ENCODE measurements at regions not wholly inside any gene's neighbourhood (a gene's known extent, or its start where the extent isn't known, plus 50 kb on each side); places are given as distances from the start of the nearest gene placed in this dataset.

- no peak for DNase-seq
- in situ Hi-C loops (cut with MboI; ENCODE audit: low pct_unique_long_range_greater_than_20kb, low sequenced_read_pairs) = no loop called here
These were observed 83.4 kb downstream of the KCNRG start for GRCh38 chr13:50098693-50099092.

GRCh38 chr13:50099473-50099872, 84.2 kb downstream of the KCNRG start:
- DNase-seq = no peak
- in situ Hi-C loops (cut with MboI; ENCODE audit: low pct_unique_long_range_greater_than_20kb, low sequenced_read_pairs) = no loop called here

- no peak for DNase-seq
- in situ Hi-C loops (cut with MboI; ENCODE audit: low pct_unique_long_range_greater_than_20kb, low sequenced_read_pairs) = no loop called here
These were observed 86.3 kb downstream of the KCNRG start for GRCh38 chr13:50101590-50101989.

- in situ Hi-C loops (cut with MboI; ENCODE audit: low pct_unique_long_range_greater_than_20kb, low sequenced_read_pairs) = no loop called here
These were observed 89.2 kb downstream of the KCNRG start for GRCh38 chr13:50104493-50104892.

GRCh38 chr13:50106559-50106958, 91.3 kb downstream of the KCNRG start:
- DNase-seq = peak; percentile 69

More at GRCh38 chr13:50104493-50104892, 89.2 kb downstream of the KCNRG start:
- DNase-seq = no peak

GRCh38 chr13:50107205-50107604, 92.0 kb downstream of the KCNRG start:
- in situ Hi-C loops (cut with MboI; ENCODE audit: low pct_unique_long_range_greater_than_20kb, low sequenced_read_pairs) = no loop called here
- DNase-seq = no peak

More at GRCh38 chr13:50106559-50106958, 91.3 kb downstream of the KCNRG start:
- in situ Hi-C loops (cut with MboI; ENCODE audit: low pct_unique_long_range_greater_than_20kb, low sequenced_read_pairs) = no loop called here

- in situ Hi-C loops (cut with MboI; ENCODE audit: low pct_unique_long_range_greater_than_20kb, low sequenced_read_pairs) = no loop called here
These were observed 99.7 kb downstream of the KCNRG start for GRCh38 chr13:50114961-50115360.

GRCh38 chr13:50115695-50116094, 100.5 kb downstream of the KCNRG start:
- no peak for DNase-seq
- in situ Hi-C loops (cut with MboI; ENCODE audit: low pct_unique_long_range_greater_than_20kb, low sequenced_read_pairs) = no loop called here

More at GRCh38 chr13:50114961-50115360, 99.7 kb downstream of the KCNRG start:
- no peak for DNase-seq

GRCh38 chr13:50116430-50116973, 101.3 kb downstream of the KCNRG start:
- no peak for DNase-seq
- in situ Hi-C loops (cut with MboI; ENCODE audit: low pct_unique_long_range_greater_than_20kb, low sequenced_read_pairs) = no loop called here

GRCh38 chr13:50119591-50119990, 104.3 kb downstream of the KCNRG start:
- DNase-seq = no peak

GRCh38 chr13:50122455-50122854, 107.2 kb downstream of the KCNRG start:
- peak; percentile 65 for DNase-seq

More at GRCh38 chr13:50119591-50119990, 104.3 kb downstream of the KCNRG start:
- in situ Hi-C loops (cut with MboI; ENCODE audit: low pct_unique_long_range_greater_than_20kb, low sequenced_read_pairs) = no loop called here

GRCh38 chr13:50123002-50123401, 107.8 kb downstream of the KCNRG start:
- DNase-seq = no peak
- in situ Hi-C loops (cut with MboI; ENCODE audit: low pct_unique_long_range_greater_than_20kb, low sequenced_read_pairs) = no loop called here

More at GRCh38 chr13:50122455-50122854, 107.2 kb downstream of the KCNRG start:
- in situ Hi-C loops (cut with MboI; ENCODE audit: low pct_unique_long_range_greater_than_20kb, low sequenced_read_pairs) = no loop called here

GRCh38 chr13:50123515-50123861, 108.2 kb downstream of the KCNRG start:
- no peak for DNase-seq
- in situ Hi-C loops (cut with MboI; ENCODE audit: low pct_unique_long_range_greater_than_20kb, low sequenced_read_pairs) = no loop called here

- peak; percentile 96 for DNase-seq
- in situ Hi-C loops (cut with MboI; ENCODE audit: low pct_unique_long_range_greater_than_20kb, low sequenced_read_pairs) = no loop called here
These were observed 108.8 kb downstream of the KCNRG start for GRCh38 chr13:50123862-50124535.

- peak; percentile 57 for DNase-seq
- in situ Hi-C loops (cut with MboI; ENCODE audit: low pct_unique_long_range_greater_than_20kb, low sequenced_read_pairs) = no loop called here
These were observed 109.5 kb downstream of the KCNRG start for GRCh38 chr13:50124536-50125303.

GRCh38 chr13:50125304-50125553, 110.0 kb downstream of the KCNRG start:
- in situ Hi-C loops (cut with MboI; ENCODE audit: low pct_unique_long_range_greater_than_20kb, low sequenced_read_pairs) = no loop called here
- no peak for DNase-seq

GRCh38 chr13:50125554-50126262, 110.5 kb downstream of the KCNRG start:
- peak; percentile 92 for DNase-seq
- in situ Hi-C loops (cut with MboI; ENCODE audit: low pct_unique_long_range_greater_than_20kb, low sequenced_read_pairs) = no loop called here

- DNase-seq = peak; percentile 72
- in situ Hi-C loops (cut with MboI; ENCODE audit: low pct_unique_long_range_greater_than_20kb, low sequenced_read_pairs) = no loop called here
These were observed 111.2 kb downstream of the KCNRG start for GRCh38 chr13:50126263-50126992.

GRCh38 chr13:50126993-50127725, 111.9 kb downstream of the KCNRG start:
- DNase-seq = no peak
- in situ Hi-C loops (cut with MboI; ENCODE audit: low pct_unique_long_range_greater_than_20kb, low sequenced_read_pairs) = no loop called here

Data from KBM-7 (cell line).